ENCODE measurements at regions not wholly inside any gene's neighbourhood (a gene's known extent, or its start where the extent isn't known, plus 50 kb on each side); places are given as distances from the start of the nearest gene placed in this dataset.

- TF ChIP-seq POLR2A (IDR thresholded peaks at IDR 0.05) (no peak), CTCF (IDR thresholded peaks at IDR 0.05) (no peak)
- intact Hi-C loops (cut with DNase I; ENCODE audit: low total_unique reads), result no loop called here
- 68 to 72% methylated on average over 3 of the region's 3 CpGs for WGBS, 2 donors
- H3K4me3 ChIP-seq (ENCODE audit: low read depth, poor library complexity, severe bottlenecking), result no peak overlapping the region
- DNase-seq (ENCODE audit: low spot score in 2 of 2), result no peak
These were observed 192.8 kb downstream of the GPAM start for GRCh38 chr10:111990734-111991133.

- no peak for DNase-seq (ENCODE audit: low spot score in 2 of 2)
- WGBS, 2 donors, result 96 to 100% methylated on average over 1 of the region's 1 CpG
- intact Hi-C loops (cut with DNase I; ENCODE audit: low total_unique reads), result no loop called here
- TF ChIP-seq POLR2A (IDR thresholded peaks at IDR 0.05) (no peak), CTCF (IDR thresholded peaks at IDR 0.05) (no peak)
- no peak overlapping the region for H3K4me3 ChIP-seq (ENCODE audit: low read depth, poor library complexity, severe bottlenecking)
These were observed 190.2 kb downstream of the GPAM start for GRCh38 chr10:111993321-111993720.

- H3K4me3 ChIP-seq (ENCODE audit: low read depth, poor library complexity, severe bottlenecking), result no peak overlapping the region
- intact Hi-C loops (cut with DNase I; ENCODE audit: low total_unique reads), result no loop called here
- no peak for DNase-seq (ENCODE audit: low spot score in 2 of 2)
- 75 to 76% methylated on average over 4 of the region's 4 CpGs for WGBS, 2 donors
- TF ChIP-seq CTCF (IDR thresholded peaks at IDR 0.05) (no peak), POLR2A (IDR thresholded peaks at IDR 0.05) (no peak)
These were observed 189.6 kb downstream of the GPAM start for GRCh38 chr10:111993872-111994426.

- WGBS, 2 donors, result 73 to 74% methylated on average over 2 of the region's 2 CpGs
- no peak for TF ChIP-seq POLR2A (IDR thresholded peaks at IDR 0.05)
- TF ChIP-seq CTCF (IDR thresholded peaks at IDR 0.05), result no peak
- no peak overlapping the region for H3K4me3 ChIP-seq (ENCODE audit: low read depth, poor library complexity, severe bottlenecking)
- intact Hi-C loops (cut with DNase I; ENCODE audit: low total_unique reads), result no loop called here
- no peak for DNase-seq (ENCODE audit: low spot score in 2 of 2)
These were observed 187.5 kb downstream of the GPAM start for GRCh38 chr10:111996103-111996502.

GRCh38 chr10:111998728-111999127 lies 184.8 kb downstream of the GPAM start:
- WGBS, 2 donors, result 91 to 95% methylated on average over 7 of the region's 7 CpGs
- no peak for TF ChIP-seq POLR2A (IDR thresholded peaks at IDR 0.05)
- TF ChIP-seq CTCF (IDR thresholded peaks at IDR 0.05), result no peak
- intact Hi-C loops (cut with DNase I; ENCODE audit: low total_unique reads), result no loop called here
- no peak for DNase-seq (ENCODE audit: low spot score in 2 of 2)
- no peak overlapping the region for H3K4me3 ChIP-seq (ENCODE audit: low read depth, poor library complexity, severe bottlenecking)

GRCh38 chr10:111999205-111999914 lies 184.2 kb downstream of the GPAM start:
- WGBS, 2 donors, result 65 to 66% methylated on average over 4 of the region's 4 CpGs
- intact Hi-C loops (cut with DNase I; ENCODE audit: low total_unique reads), result no loop called here
- TF ChIP-seq CTCF (IDR thresholded peaks at IDR 0.05) (no peak), POLR2A (IDR thresholded peaks at IDR 0.05) (no peak)
- DNase-seq (ENCODE audit: low spot score in 2 of 2), result no peak
- no peak overlapping the region for H3K4me3 ChIP-seq (ENCODE audit: low read depth, poor library complexity, severe bottlenecking)

Data from lower leg skin (tissue), 4 donors.